GM12865 (cell line): ENCODE measurements at regions not wholly inside any gene's neighbourhood (a gene's known extent, or its start where the extent isn't known, plus 50 kb on each side); places are given as distances from the start of the nearest gene placed in this dataset.

Experiments used
- DNase-seq: peaks from one replicate; pipeline ENCODE4 v3.0.0; 2010; ENCODE audit warnings: low read depth
- H3K4me3 ChIP-seq: 2 replicates; pipeline ENCODE4 v1.5.1; 2011; ENCODE audit warnings: mild to moderate bottlenecking, low read depth, low read length, control low read depth
- CTCF ChIP-seq: IDR thresholded peaks from 2 replicates; pipeline ENCODE4 v1.5.1; 2011; ENCODE audit warnings: low read length, control low read depth, low read depth, inconsistent platforms; ENCODE audit not compliant: insufficient read depth; ENCODE audit errors: missing control alignments

DNA sequence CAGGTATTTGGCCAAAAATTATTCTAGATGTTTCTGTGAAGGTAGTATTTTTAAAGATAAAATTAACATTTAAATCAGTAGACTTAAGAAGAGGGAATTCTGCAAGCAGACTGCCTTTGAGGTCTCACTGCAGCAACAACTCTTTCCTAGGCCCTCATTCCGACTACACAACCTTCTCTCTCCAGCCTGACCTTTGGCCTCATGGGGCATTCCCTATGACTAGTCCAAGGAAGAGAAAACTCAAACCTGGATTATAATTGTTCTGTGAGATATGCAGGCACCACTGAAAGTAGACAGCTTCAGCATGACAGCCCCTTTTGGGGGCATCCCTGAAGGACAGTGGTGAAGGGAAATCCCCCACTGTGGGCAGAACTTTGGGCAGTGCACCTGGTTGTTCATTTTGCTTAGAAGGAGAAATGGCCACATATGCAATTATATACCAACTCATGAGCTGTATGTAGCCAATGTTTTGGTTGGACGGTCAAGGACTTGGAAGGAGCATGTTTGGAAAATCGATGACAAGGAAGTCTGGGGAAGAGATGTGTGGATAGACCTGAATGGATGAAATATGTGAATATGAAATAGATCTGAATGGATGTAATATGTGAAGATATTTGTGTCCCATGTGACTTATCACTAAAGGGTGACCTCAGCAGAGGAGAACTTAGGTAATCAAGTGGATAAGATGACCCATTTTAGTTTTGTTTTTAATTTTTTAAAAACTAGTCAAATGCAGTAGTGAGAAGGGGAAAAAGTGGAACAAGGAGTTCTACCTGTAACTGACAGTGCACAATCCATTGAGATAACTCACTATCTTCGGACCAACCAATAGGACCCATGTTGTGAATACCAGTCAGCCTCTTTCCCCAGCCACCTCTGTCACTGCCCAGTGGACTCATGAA lies 233.3 kb upstream of the FOXN3 start:
- H3K4me3 ChIP-seq = no peak overlapping the region
- peak; percentile 40 for DNase-seq
- no peak for TF ChIP-seq CTCF

DNA sequence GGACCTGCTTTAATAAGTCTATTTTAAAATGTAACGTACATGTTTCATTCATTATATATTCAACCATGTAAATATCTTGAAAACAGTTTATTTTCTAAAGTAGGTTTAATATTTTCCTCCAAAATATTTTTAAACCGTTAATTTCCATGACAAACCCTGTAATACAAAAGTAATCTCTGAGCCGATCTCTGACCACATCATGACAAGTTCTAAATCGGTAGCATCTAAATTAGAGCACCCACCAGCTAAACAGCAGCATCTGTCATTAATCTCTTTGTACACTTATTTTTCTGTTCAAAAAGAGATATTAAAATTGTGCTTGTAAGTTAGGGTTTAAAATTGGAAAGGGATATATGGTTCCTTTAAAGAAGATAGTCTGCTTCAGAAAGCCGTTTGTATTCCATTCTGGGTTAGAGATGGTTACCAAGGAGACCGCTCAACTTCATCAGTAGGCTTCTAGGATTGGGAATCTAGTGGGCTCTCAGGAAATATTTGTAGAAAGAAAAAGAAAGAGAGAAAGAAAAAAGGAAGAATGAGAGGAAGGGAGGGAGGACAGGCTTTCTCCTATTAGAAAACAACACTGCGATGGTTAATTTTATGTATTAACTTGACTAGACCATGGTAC lies 232.5 kb upstream of the FOXN3 start:
- no peak for TF ChIP-seq CTCF
- H3K4me3 ChIP-seq = no peak overlapping the region
- no peak for DNase-seq

DNA sequence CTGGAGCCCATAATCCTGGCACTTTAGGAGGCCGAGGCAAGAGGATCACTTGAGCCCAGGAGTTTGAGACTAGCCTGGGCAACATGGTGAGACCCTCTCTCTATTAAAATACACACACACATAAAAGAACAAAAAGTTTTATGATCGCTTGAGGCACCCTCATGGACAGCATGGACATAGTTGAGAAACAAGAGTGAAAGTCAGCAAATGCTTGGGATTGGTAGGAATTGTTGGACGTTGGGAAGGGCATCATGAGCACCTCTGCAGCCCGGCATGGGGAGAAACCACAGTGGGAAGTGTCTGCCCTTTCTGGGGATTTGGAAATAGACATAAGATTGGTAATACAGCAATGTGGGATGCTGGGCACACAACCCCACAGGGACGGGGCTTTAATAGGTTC lies 231.9 kb upstream of the FOXN3 start:
- no peak for TF ChIP-seq CTCF
- no peak for DNase-seq
- H3K4me3 ChIP-seq = no peak overlapping the region

DNA sequence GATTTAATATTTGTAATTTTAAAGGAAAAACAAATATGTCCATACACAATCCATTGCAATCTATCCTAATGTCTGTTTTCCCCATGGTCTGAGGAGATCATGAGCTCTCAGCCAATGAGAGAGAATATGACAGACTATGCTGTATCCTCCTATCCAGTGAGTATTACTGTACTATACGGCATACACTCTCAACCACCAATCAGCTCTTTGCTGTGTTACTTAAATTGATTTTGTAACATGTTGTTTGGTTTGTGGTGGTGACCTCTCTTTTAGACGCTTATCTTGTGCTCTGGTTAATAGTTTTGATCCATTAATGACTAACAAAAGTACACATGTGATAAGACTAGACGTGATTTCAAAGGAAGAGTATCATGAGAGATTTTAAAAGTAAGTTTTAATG lies 231.5 kb upstream of the FOXN3 start:
- TF ChIP-seq CTCF = no peak
- no peak for DNase-seq
- H3K4me3 ChIP-seq = no peak overlapping the region

DNA sequence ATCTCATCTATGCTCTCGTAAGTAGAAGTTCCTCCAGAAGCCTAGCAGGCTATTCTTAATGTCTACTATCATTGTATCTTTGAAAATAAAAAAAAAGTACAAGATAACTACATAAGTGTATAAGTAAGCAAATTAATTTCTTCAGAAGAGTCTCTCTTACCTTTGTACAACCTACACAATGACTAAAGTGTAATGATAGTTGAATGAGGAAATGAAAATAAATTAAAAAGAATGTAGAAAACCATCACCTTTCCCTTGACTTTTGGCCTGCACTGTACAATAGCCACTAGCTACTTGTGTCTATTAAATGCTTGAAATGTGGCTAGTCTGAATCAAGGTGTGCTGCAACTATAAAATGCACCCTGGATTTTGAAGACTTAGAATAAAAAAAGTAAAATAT lies 229.9 kb upstream of the FOXN3 start:
- no peak overlapping the region for H3K4me3 ChIP-seq
- no peak for TF ChIP-seq CTCF
- no peak for DNase-seq

- no peak for TF ChIP-seq CTCF
- no peak for DNase-seq
- no peak overlapping the region for H3K4me3 ChIP-seq
Observed at GRCh38 chr14:89644641-89645040, 227.6 kb upstream of the FOXN3 start.
